Chondrocyte (in vitro differentiated cells): ENCODE measurements at regions not wholly inside any gene's neighbourhood (a gene's known extent, or its start where the extent isn't known, plus 50 kb on each side); places are given as distances from the start of the nearest gene placed in this dataset.

Experiments used
- DNase-seq: peaks from one replicate; pipeline ENCODE4 v3.0.0; 2021; ENCODE audit warnings: mixed read lengths, low spot score
- H3K27ac Mint-ChIP-seq: one replicate; pipeline ENCODE4 v1.8.0; 2021; ENCODE audit warnings: mild to moderate bottlenecking, moderate library complexity, mixed read lengths; ENCODE audit not compliant: unreplicated experiment
- H3K27me3 Mint-ChIP-seq: 2 replicates; pipeline ENCODE4 v1.8.0; 2021; ENCODE audit warnings: low read depth, mixed read lengths
- H3K36me3 Mint-ChIP-seq: 2 replicates; pipeline ENCODE4 v1.8.0; 2021; ENCODE audit warnings: low read depth, mixed read lengths
- H3K4me1 Mint-ChIP-seq: 2 replicates; pipeline ENCODE4 v1.8.0; 2021; ENCODE audit warnings: low read depth, mild to moderate bottlenecking, mixed read lengths
- H3K4me3 Mint-ChIP-seq: one replicate; pipeline ENCODE4 v1.8.0; 2021; ENCODE audit warnings: mild to moderate bottlenecking, moderate library complexity, mixed read lengths; ENCODE audit not compliant: unreplicated experiment
- H3K9me3 Mint-ChIP-seq: 2 replicates; pipeline ENCODE4 v1.8.0; 2021; ENCODE audit warnings: low read depth, mixed read lengths
- CTCF ChIP-seq: fragments of 200-600 bp; sonication (generic); IDR thresholded peaks from 2 replicates; pipeline ENCODE4 v1.5.0; 2021; ENCODE audit warnings: antibody characterized with exemption, mild to moderate bottlenecking, moderate library complexity

- no peak for TF ChIP-seq CTCF
- no peaks in the 10 kb centered on the region for H3K4me1 Mint-ChIP-seq
- no peaks in the 10 kb centered on the region for H3K9me3 Mint-ChIP-seq
- no peak for DNase-seq
- H3K36me3 Mint-ChIP-seq: no peaks in the 10 kb centered on the region
- H3K27me3 Mint-ChIP-seq: no peaks in the 10 kb centered on the region
- no peak overlapping the region for H3K4me3 Mint-ChIP-seq
- no peak overlapping the region for H3K27ac Mint-ChIP-seq
Measured at GRCh38 chr13:90564096-90564495, 783.4 kb upstream of the MIR17HG start.

- no peak overlapping the region for H3K4me3 Mint-ChIP-seq
- no peaks in the 10 kb centered on the region for H3K9me3 Mint-ChIP-seq
- H3K27me3 Mint-ChIP-seq: no peaks in the 10 kb centered on the region
- H3K27ac Mint-ChIP-seq: no peak overlapping the region
- no peaks in the 10 kb centered on the region for H3K36me3 Mint-ChIP-seq
- no peak for DNase-seq
- TF ChIP-seq CTCF: no peak
- H3K4me1 Mint-ChIP-seq: no peaks in the 10 kb centered on the region
Measured at GRCh38 chr13:90564566-90564965, 782.9 kb upstream of the MIR17HG start.

- no peak for DNase-seq
- Mint-ChIP-seq H3K9me3 (no peaks in the 10 kb centered on the region), H3K4me3 (no peak overlapping the region), H3K4me1 (no peaks in the 10 kb centered on the region), H3K36me3 (no peaks in the 10 kb centered on the region), H3K27me3 (no peaks in the 10 kb centered on the region), H3K27ac (no peak overlapping the region)
- no peak for TF ChIP-seq CTCF
Measured at GRCh38 chr13:90565985-90566713, 781.3 kb upstream of the MIR17HG start.

GRCh38 chr13:90568165-90568564 lies 779.3 kb upstream of the MIR17HG start:
- H3K9me3 Mint-ChIP-seq: no peaks in the 10 kb centered on the region
- TF ChIP-seq CTCF: no peak
- DNase-seq: no peak
- no peak overlapping the region for H3K4me3 Mint-ChIP-seq
- H3K4me1 Mint-ChIP-seq: peaks cover 3% of the 10 kb centered on the region
- H3K36me3 Mint-ChIP-seq: no peaks in the 10 kb centered on the region
- H3K27me3 Mint-ChIP-seq: no peaks in the 10 kb centered on the region
- H3K27ac Mint-ChIP-seq: no peak overlapping the region

- peaks cover 3% of the 10 kb centered on the region for H3K4me1 Mint-ChIP-seq
- peaks cover 2% of the 10 kb centered on the region for H3K9me3 Mint-ChIP-seq
- TF ChIP-seq CTCF: no peak
- no peak for DNase-seq
- no peaks in the 10 kb centered on the region for H3K36me3 Mint-ChIP-seq
- H3K4me3 Mint-ChIP-seq: no peak overlapping the region
- H3K27ac Mint-ChIP-seq: no peak overlapping the region
- no peaks in the 10 kb centered on the region for H3K27me3 Mint-ChIP-seq
Measured at GRCh38 chr13:90576067-90576466, 771.4 kb upstream of the MIR17HG start.
